Mesendoderm (in vitro differentiated cells): ENCODE measurements at regions not wholly inside any gene's neighbourhood (a gene's known extent, or its start where the extent isn't known, plus 50 kb on each side); places are given as distances from the start of the nearest gene placed in this dataset.

Experiments
- DNase-seq: peaks from one replicate; pipeline ENCODE4 v3.0.0; 2013
- H2AK5ac ChIP-seq: 2 replicates; pipeline ENCODE4 v1.6.1; 2013; ENCODE audit warnings: low read length, inconsistent platforms
- H2BK120ac ChIP-seq: 2 replicates; pipeline ENCODE4 v1.6.1; 2013; ENCODE audit warnings: low read depth, mild to moderate bottlenecking, low read length, moderate library complexity, mixed read lengths
- H2BK15ac ChIP-seq: replicated peaks from 2 replicates; pipeline ENCODE4 v1.6.1; 2013; ENCODE audit warnings: low read depth, mild to moderate bottlenecking, moderate library complexity
- H2BK5ac ChIP-seq: 2 replicates; pipeline ENCODE4 v1.6.1; 2013; ENCODE audit warnings: low read length, inconsistent platforms
- H3K18ac ChIP-seq: 2 replicates; pipeline ENCODE4 v1.6.1; 2013; ENCODE audit warnings: mild to moderate bottlenecking, low read length, mixed read lengths
- H3K23ac ChIP-seq: one replicate; pipeline ENCODE4 v1.6.1; 2013; ENCODE audit warnings: low read length
- H3K27ac ChIP-seq: 2 replicates; pipeline ENCODE4 v1.5.1; 2013; ENCODE audit warnings: low read depth, mild to moderate bottlenecking, inconsistent platforms, low read length, moderate library complexity
- H3K27me3 ChIP-seq: 2 replicates; pipeline ENCODE4 v1.6.1; 2013; ENCODE audit warnings: low read length, control low read depth, mild to moderate bottlenecking, inconsistent platforms; ENCODE audit not compliant: insufficient read depth, poor library complexity
- H3K36me3 ChIP-seq: 2 replicates; pipeline ENCODE4 v1.6.1; 2013; ENCODE audit warnings: low read length, inconsistent platforms; ENCODE audit not compliant: control insufficient read depth, insufficient read depth
- H3K4ac ChIP-seq: one replicate; pipeline ENCODE4 v1.6.1; 2013; ENCODE audit warnings: low read depth, mild to moderate bottlenecking, low read length, moderate library complexity
- H3K4me1 ChIP-seq: 2 replicates; pipeline ENCODE4 v1.6.1; 2013; ENCODE audit warnings: low read depth, low read length, inconsistent platforms; ENCODE audit not compliant: control insufficient read depth
- H3K4me2 ChIP-seq: 2 replicates; pipeline ENCODE4 v1.6.1; 2013; ENCODE audit warnings: low read length
- H3K4me3 ChIP-seq: 2 replicates; pipeline ENCODE4 v1.5.1; 2013; ENCODE audit warnings: mild to moderate bottlenecking, low read length
- H3K56ac ChIP-seq: one replicate; pipeline ENCODE4 v1.6.1; 2013; ENCODE audit warnings: low read length
- H3K79me1 ChIP-seq: 2 replicates; pipeline ENCODE4 v1.6.1; 2013; ENCODE audit warnings: low read length, inconsistent platforms
- H3K79me2 ChIP-seq: 2 replicates; pipeline ENCODE4 v1.6.1; 2013; ENCODE audit warnings: mild to moderate bottlenecking, low read length; ENCODE audit not compliant: control insufficient read depth, insufficient read depth
- H3K9ac ChIP-seq: 2 replicates; pipeline ENCODE4 v1.6.1; 2013; ENCODE audit warnings: low read length, inconsistent platforms
- H4K5ac ChIP-seq: one replicate; pipeline ENCODE4 v1.6.1; 2013; ENCODE audit warnings: low read length
- H4K8ac ChIP-seq: one replicate; pipeline ENCODE4 v1.6.1; 2013; ENCODE audit warnings: low read depth, mild to moderate bottlenecking, control low read depth, low read length, moderate library complexity
- WGBS: extraction: QIAGEN DNeasy Blood & Tissue Kit; methylation state at CpG from one replicate; pipeline ENCODE4 v1.1.7; 2013; ENCODE audit warnings: low lambda C conversion rate, missing lambda C conversion rate; ENCODE audit not compliant: insufficient coverage; ENCODE audit errors: extremely low coverage; 5-methylcytosine and 5-hydroxymethylcytosine counted together

DNA sequence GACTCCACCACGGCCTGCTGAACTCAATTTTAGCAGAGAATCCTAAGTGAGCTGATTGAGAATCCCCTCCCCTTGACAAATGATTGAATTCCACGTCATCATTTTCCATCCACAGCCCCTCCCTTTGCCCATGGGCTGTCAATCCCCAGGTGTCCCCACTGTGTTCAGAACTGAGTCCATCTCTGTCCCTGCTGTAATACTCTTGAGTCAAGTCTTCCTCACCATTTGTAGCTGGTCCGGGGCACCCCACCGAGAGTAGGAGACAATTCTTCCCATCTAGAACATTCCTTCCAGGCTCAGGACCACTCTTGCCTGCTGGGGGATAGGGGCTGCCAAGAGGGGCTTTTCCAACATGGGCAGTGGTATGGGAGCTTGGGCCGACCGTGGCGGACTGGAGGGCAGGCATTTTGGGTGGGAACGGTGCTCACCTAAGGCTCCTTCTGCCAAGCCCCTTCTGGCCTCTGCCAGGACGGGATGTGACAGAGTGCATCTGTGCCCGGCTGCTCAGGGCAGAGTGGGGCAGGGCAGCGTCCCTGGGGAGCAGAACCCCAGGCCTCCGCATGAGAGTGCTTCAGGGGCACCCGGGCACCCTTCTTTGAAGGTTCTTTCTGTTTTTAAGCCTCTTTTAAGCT, 218.1 kb upstream of the RTL1 start:
- H3K23ac ChIP-seq = no peak overlapping the region
- peak overlapping the region; percentile 60 for H2AK5ac ChIP-seq
- H2BK15ac ChIP-seq = no peak overlapping the region
- H3K9ac ChIP-seq = no peak overlapping the region
- no peaks in the 10 kb centered on the region for H3K27me3 ChIP-seq
- no peaks in the 10 kb centered on the region for H3K36me3 ChIP-seq
- no peaks in the 10 kb centered on the region for H3K79me1 ChIP-seq
- H2BK5ac ChIP-seq = no peak overlapping the region
- no peak overlapping the region for H2BK120ac ChIP-seq
- H3K18ac ChIP-seq = no peak overlapping the region
- no peak overlapping the region for H4K8ac ChIP-seq
- H3K4ac ChIP-seq = no peak overlapping the region
- H4K5ac ChIP-seq = no peak overlapping the region
- peak overlapping the region; percentile 71 for H3K56ac ChIP-seq
- no peak overlapping the region for H3K4me2 ChIP-seq
- H3K4me3 ChIP-seq = no peak overlapping the region
- no peaks in the 10 kb centered on the region for H3K79me2 ChIP-seq
- no CpG with 5 or more reads among the region's 13 CpGs for WGBS
- H3K27ac ChIP-seq = no peak overlapping the region
- peaks cover 4% of the 10 kb centered on the region for H3K4me1 ChIP-seq
- DNase-seq = no peak

DNA sequence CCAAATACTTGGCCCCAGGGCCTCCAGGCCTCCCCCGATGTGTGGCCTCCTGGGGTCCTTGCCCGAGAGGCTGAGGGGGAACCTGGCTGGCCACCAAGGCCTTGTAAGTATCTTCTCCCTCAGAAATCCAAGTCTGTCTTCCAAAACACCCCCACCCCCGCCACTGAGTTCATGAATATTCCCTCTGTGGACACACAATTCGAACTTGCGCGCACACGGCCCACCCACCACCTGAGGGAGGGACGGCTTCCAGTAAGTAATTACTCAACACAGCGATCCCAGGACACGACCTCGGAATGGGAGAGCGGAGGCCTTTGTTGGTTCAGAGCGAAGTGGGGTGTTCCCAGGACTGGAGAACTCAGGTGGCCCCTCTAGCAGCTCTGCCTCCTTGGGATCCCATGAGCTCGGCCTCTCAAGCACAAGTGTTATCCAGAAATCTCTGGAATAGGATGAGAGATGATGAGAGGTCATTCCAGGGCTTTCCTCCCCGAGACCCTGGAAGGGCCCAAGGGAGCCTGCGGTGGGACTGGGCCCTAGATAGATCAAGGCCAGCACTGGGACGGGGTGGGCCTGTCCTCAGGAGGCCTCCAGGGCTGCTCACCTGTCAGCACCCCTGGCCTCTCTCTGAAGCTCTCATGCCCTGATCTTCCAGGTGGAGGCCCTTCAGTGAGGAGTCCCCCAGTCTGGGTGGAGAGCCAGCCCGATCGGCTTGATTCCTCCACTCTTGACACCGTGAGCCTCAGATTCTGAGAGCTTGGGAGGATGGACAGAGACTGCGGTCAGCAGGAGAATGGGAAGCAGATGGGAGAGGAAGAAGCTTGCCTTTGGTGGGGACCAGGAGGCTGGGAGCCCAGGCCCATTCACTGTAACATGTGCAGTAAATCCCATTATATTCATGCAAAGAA, 219.0 kb upstream of the RTL1 start:
- no peak overlapping the region for H2BK120ac ChIP-seq
- H2AK5ac ChIP-seq = peak overlapping the region; percentile 33
- H4K5ac ChIP-seq = no peak overlapping the region
- H3K9ac ChIP-seq = no peak overlapping the region
- no peaks in the 10 kb centered on the region for H3K36me3 ChIP-seq
- peaks cover 2% of the 10 kb centered on the region for H3K4me1 ChIP-seq
- H3K4me2 ChIP-seq = no peak overlapping the region
- H3K79me2 ChIP-seq = no peaks in the 10 kb centered on the region
- no peak overlapping the region for H3K27ac ChIP-seq
- H3K18ac ChIP-seq = no peak overlapping the region
- no peak overlapping the region for H2BK15ac ChIP-seq
- no CpG with 5 or more reads among the region's 21 CpGs for WGBS
- no peak for DNase-seq
- H3K23ac ChIP-seq = no peak overlapping the region
- no peaks in the 10 kb centered on the region for H3K27me3 ChIP-seq
- H4K8ac ChIP-seq = no peak overlapping the region
- no peak overlapping the region for H3K4me3 ChIP-seq
- no peaks in the 10 kb centered on the region for H3K79me1 ChIP-seq
- H3K4ac ChIP-seq = no peak overlapping the region
- H3K56ac ChIP-seq = peak overlapping the region; percentile 31
- no peak overlapping the region for H2BK5ac ChIP-seq

DNA sequence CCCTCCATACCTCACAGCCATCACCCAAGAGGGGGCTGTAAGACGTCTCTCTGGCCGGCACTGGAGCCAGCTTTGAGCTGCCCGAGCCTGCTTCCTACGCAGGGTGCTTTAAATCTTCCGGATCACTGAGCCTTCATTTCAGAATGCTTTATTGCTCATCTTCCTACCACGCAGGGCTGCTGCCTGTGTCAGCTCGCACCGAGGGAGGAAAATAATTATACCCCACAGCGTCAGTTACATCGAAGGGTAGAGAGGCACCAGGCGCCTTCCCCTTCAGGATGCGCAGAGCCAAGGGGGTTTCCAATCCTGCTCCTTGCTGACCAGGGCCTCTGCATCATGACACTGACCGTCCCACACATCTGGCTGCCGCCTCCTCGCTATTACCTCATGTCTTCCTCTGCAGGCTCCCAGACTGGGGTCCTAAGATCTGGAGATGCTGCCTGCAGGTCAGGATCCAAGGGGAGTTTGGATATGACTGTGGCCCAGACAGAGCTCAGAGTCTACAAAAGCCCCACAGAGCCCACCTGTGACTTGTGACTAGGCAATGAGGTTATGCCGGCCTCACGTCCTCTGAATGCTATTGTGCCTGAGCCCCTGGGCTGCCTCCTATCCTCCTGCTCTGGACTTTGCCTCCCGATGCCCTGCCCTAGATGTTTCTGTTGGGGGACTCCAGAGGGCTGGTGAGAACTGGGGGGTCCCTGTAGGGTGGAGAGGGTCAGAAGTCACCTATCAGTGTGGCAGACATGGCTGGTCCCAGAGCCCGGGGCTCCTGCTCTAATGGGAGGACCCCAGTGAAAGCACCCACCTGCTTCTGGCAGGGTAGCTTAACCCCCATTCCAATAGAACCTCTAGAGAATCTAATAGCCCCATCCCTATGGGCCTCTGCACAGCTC, 220.3 kb upstream of the RTL1 start:
- no peaks in the 10 kb centered on the region for H3K36me3 ChIP-seq
- H3K27ac ChIP-seq = no peak overlapping the region
- H2AK5ac ChIP-seq = no peak overlapping the region
- H3K4me2 ChIP-seq = no peak overlapping the region
- H2BK15ac ChIP-seq = no peak overlapping the region
- peak overlapping the region; percentile 5 for H3K4ac ChIP-seq
- H4K5ac ChIP-seq = no peak overlapping the region
- H2BK120ac ChIP-seq = no peak overlapping the region
- no peak overlapping the region for H2BK5ac ChIP-seq
- peaks cover 2% of the 10 kb centered on the region for H3K4me1 ChIP-seq
- DNase-seq = no peak
- H3K27me3 ChIP-seq = no peaks in the 10 kb centered on the region
- no peak overlapping the region for H3K18ac ChIP-seq
- no peak overlapping the region for H3K4me3 ChIP-seq
- H3K56ac ChIP-seq = no peak overlapping the region
- H4K8ac ChIP-seq = no peak overlapping the region
- H3K79me1 ChIP-seq = no peaks in the 10 kb centered on the region
- H3K23ac ChIP-seq = no peak overlapping the region
- H3K79me2 ChIP-seq = no peaks in the 10 kb centered on the region
- no peak overlapping the region for H3K9ac ChIP-seq
- WGBS = no CpG with 5 or more reads among the region's 19 CpGs

DNA sequence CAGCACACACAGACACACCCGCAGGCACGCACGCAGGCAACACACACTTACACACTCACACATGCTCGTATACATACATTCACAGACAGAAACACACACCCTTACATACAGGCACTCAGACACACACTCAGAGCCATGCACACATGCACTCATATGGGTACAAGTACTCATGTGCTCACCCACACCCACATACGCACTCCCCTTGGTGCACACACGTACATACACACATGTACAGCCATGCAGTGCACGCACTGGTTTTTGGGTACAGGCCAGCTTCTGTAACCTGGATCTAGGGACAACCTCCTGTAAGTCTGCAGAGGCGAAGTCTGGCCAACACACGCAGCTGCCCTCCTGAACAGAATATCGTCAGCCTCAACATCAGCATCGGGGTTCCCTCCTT, 221.3 kb upstream of the RTL1 start:
- DNase-seq = no peak
- H3K27ac ChIP-seq = no peak overlapping the region

DNA sequence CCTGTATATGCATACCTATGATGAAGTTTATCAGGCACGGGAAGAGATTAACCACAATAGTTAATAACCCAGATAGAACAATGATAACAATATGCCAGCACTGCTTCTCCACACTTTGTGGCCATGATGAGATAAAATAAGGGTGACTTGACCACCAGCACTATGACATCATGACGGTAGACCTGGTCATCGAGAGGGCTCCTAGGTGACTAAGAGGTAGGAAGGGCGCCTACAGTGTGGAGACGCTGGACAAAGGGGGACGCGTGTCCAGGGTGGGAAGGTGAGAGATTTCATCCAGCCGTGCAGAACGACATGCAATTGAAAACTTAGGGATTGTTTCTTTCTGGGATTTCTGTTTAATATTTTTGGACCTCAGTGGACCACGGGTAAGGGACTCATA, 221.8 kb upstream of the RTL1 start:
- H3K18ac ChIP-seq = no peak overlapping the region
- no peak overlapping the region for H4K5ac ChIP-seq
- H2BK120ac ChIP-seq = no peak overlapping the region
- no CpG with 5 or more reads among the region's 10 CpGs for WGBS
- H3K56ac ChIP-seq = no peak overlapping the region
- no peak overlapping the region for H3K4me2 ChIP-seq
- no peak overlapping the region for H2AK5ac ChIP-seq
- H3K79me2 ChIP-seq = no peaks in the 10 kb centered on the region
- DNase-seq = no peak
- H2BK5ac ChIP-seq = no peak overlapping the region
- H4K8ac ChIP-seq = no peak overlapping the region
- H3K23ac ChIP-seq = no peak overlapping the region
- no peak overlapping the region for H3K4ac ChIP-seq
- no peaks in the 10 kb centered on the region for H3K4me1 ChIP-seq
- H2BK15ac ChIP-seq = no peak overlapping the region
- H3K4me3 ChIP-seq = no peak overlapping the region
- no peaks in the 10 kb centered on the region for H3K27me3 ChIP-seq
- no peak overlapping the region for H3K27ac ChIP-seq
- no peak overlapping the region for H3K9ac ChIP-seq
- no peaks in the 10 kb centered on the region for H3K36me3 ChIP-seq
- no peaks in the 10 kb centered on the region for H3K79me1 ChIP-seq

More for the DNA sequence above, 221.3 kb upstream of the RTL1 start:
- H2AK5ac ChIP-seq = peak overlapping the region; percentile 90
- H4K8ac ChIP-seq = no peak overlapping the region
- H3K4me3 ChIP-seq = no peak overlapping the region
- no peak overlapping the region for H3K4ac ChIP-seq
- H3K27me3 ChIP-seq = no peaks in the 10 kb centered on the region
- WGBS = no CpG with 5 or more reads among the region's 11 CpGs
- H3K79me2 ChIP-seq = no peaks in the 10 kb centered on the region
- H4K5ac ChIP-seq = no peak overlapping the region
- H3K79me1 ChIP-seq = no peaks in the 10 kb centered on the region
- no peak overlapping the region for H2BK15ac ChIP-seq
- H3K9ac ChIP-seq = no peak overlapping the region
- H3K36me3 ChIP-seq = no peaks in the 10 kb centered on the region
- no peak overlapping the region for H3K23ac ChIP-seq
- H3K56ac ChIP-seq = no peak overlapping the region
- H2BK120ac ChIP-seq = no peak overlapping the region
- no peak overlapping the region for H3K4me2 ChIP-seq
- peaks cover under 1% of the 10 kb centered on the region for H3K4me1 ChIP-seq
- no peak overlapping the region for H2BK5ac ChIP-seq
- no peak overlapping the region for H3K18ac ChIP-seq
